GM13976 (cell line): ENCODE measurements at regions not wholly inside any gene's neighbourhood (a gene's known extent, or its start where the extent isn't known, plus 50 kb on each side); places are given as distances from the start of the nearest gene placed in this dataset.

Source experiments
- DNase-seq: peaks from one replicate; pipeline ENCODE4 v3.0.0; 2012; ENCODE audit warnings: low spot score
- CTCF ChIP-seq: IDR thresholded peaks from 2 replicates; pipeline ENCODE4 v1.5.1; 2012; ENCODE audit warnings: borderline replicate concordance, mild to moderate bottlenecking; ENCODE audit not compliant: insufficient read depth; ENCODE audit errors: extremely low read depth, missing control alignments, control extremely low read depth
- in situ Hi-C: fragments of 300-500 bp; cut with MboI; formaldehyde crosslinking; loops from one replicate; pipeline ENCODE4 v1.12.0; 2022; ENCODE audit warnings: low sequenced_read_pairs, mixed read lengths, inconsistent platforms; ENCODE audit not compliant: unreplicated experiment

- no peak for TF ChIP-seq CTCF
- DNase-seq: no peak
- in situ Hi-C loops: no loop called here
These were observed 76.4 kb downstream of the CXXC4 start for GRCh38 chr4:104418286-104418685.

- in situ Hi-C loops: no loop called here
- TF ChIP-seq CTCF: no peak
- DNase-seq: no peak
These were observed 77.3 kb downstream of the CXXC4 start for GRCh38 chr4:104417357-104417882.

- no peak for TF ChIP-seq CTCF
- in situ Hi-C loops: no loop called here
- no peak for DNase-seq
These were observed 77.9 kb downstream of the CXXC4 start for GRCh38 chr4:104416725-104417356.

- no peak for TF ChIP-seq CTCF
- in situ Hi-C loops: no loop called here
- no peak for DNase-seq
These were observed 81.2 kb downstream of the CXXC4 start for GRCh38 chr4:104413487-104413886.

- in situ Hi-C loops: no loop called here
- no peak for TF ChIP-seq CTCF
These were observed 82.3 kb downstream of the CXXC4 start for GRCh38 chr4:104412344-104412743.

GRCh38 chr4:104411502-104411901 is 83.2 kb downstream of the CXXC4 start:
- DNase-seq: no peak
- in situ Hi-C loops: no loop called here
- no peak for TF ChIP-seq CTCF

More at GRCh38 chr4:104412344-104412743, 82.3 kb downstream of the CXXC4 start:
- DNase-seq: no peak
